ENCODE measurements at regions not wholly inside any gene's neighbourhood (a gene's known extent, or its start where the extent isn't known, plus 50 kb on each side); places are given as distances from the start of the nearest gene placed in this dataset.

GRCh38 chr1:181417915-181418314, 65.4 kb upstream of the CACNA1E start:
- FAIRE-seq (no peak), ATAC-seq (no peak), DNase-seq (ENCODE audit: low spot score) (no peak)
- H3K9ac ChIP-seq (ENCODE audit: insufficient read depth, low read depth, low read length): no peak overlapping the region
- H3K27me3 ChIP-seq (ENCODE audit: control insufficient read depth in 1 of 2, insufficient read depth in 2 of 2, low read length in 2 of 2): 0 out of 5 replicates have a peak, but pooled peaks cover 0 to 13% of the 10 kb centered on the region in 2 experiments
- H3K4me3 ChIP-seq (replicated peaks in 1 of 3; ENCODE audit: insufficient read depth in 1 of 3, low read depth in 2 of 3, low read length in 3 of 3): no peak overlapping the region
- no peaks in the 10 kb centered on the region for H3K4me1 ChIP-seq (ENCODE audit: insufficient read depth, low read length)
- no TSS peak for BruUV-seq (replicated peaks)
- 12% methylated on average over 3 of the region's 3 CpGs for WGBS (ENCODE audit: low lambda C conversion rate)
- no peaks in the 10 kb centered on the region for H3K79me2 ChIP-seq (ENCODE audit: insufficient read depth, low read length)
- in situ Hi-C loops (cut with HindIII; ENCODE audit: extremely low pct_ligation_motif_present, low pct_unique_long_range_greater_than_20kb) (no loop called here), intact Hi-C loops (cut with micrococcal nuclease; ENCODE audit: unreplicated experiment) (no loop called here)
- ChIA-PET CTCF (ENCODE audit: low intra/inter-chr PET ratio, low total read pairs) (no interaction called here), POLR2A (no interaction called here)
- H2AFZ ChIP-seq (ENCODE audit: low read length): no peak overlapping the region
- no peaks in the 10 kb centered on the region for H3K36me3 ChIP-seq (replicated peaks in 1 of 2; ENCODE audit: control insufficient read depth in 1 of 2, insufficient read depth in 2 of 2, low read length in 2 of 2)
- no peak overlapping the region for H3K4me2 ChIP-seq (ENCODE audit: low read depth, low read length)
- H4K20me1 ChIP-seq (ENCODE audit: insufficient read depth, low read length): no peaks in the 10 kb centered on the region
- H3K9me3 ChIP-seq (ENCODE audit: low read length): no peaks in the 10 kb centered on the region
- H3K27ac ChIP-seq (ENCODE audit: extremely low read length, insufficient read depth, low read length): no peak overlapping the region
- TF ChIP-seq SNAPC2 (CRISPR knock-in tag; IDR thresholded peaks at IDR 0.05) (no peak), ZMYM3 (CRISPR knock-in tag; IDR thresholded peaks at IDR 0.05) (no peak), ZNF652 (CRISPR knock-in tag; IDR thresholded peaks at IDR 0.05; ENCODE audit: borderline replicate concordance, low read depth) (no peak), ZNF124 (CRISPR knock-in tag; IDR thresholded peaks at IDR 0.05) (no peak), ZKSCAN1 (IDR thresholded peaks at IDR 0.05; ENCODE audit: low read length) (no peak), YY1 (IDR thresholded peaks at IDR 0.05; ENCODE audit: insufficient read depth, insufficient replicate concordance, low read depth, low read length) (no peak), LRRFIP1 (CRISPR knock-in tag; conservative IDR thresholded peaks at IDR 0.05) (no peak), KLF6 (CRISPR knock-in tag; IDR thresholded peaks at IDR 0.05) (no peak), ZSCAN29 (CRISPR knock-in tag; conservative IDR thresholded peaks at IDR 0.05) (no peak), ZNF646 (CRISPR knock-in tag; IDR thresholded peaks at IDR 0.05) (no peak), ZNF564 (CRISPR knock-in tag; IDR thresholded peaks at IDR 0.05) (no peak), SP4 (CRISPR knock-in tag; IDR thresholded peaks at IDR 0.05) (no peak), NFE2 (CRISPR knock-in tag; IDR thresholded peaks at IDR 0.05) (no peak), YEATS2 (CRISPR knock-in tag; IDR thresholded peaks at IDR 0.05; ENCODE audit: borderline replicate concordance) (no peak), ZNF543 (CRISPR knock-in tag; IDR thresholded peaks at IDR 0.05) (no peak), ATF7 (IDR thresholded peaks at IDR 0.05) (no peak), ATF7 (CRISPR knock-in tag; IDR thresholded peaks at IDR 0.05) (no peak), MTA1 (CRISPR knock-in tag; IDR thresholded peaks at IDR 0.05; ENCODE audit: borderline replicate concordance) (no peak), PLSCR1 (CRISPR knock-in tag; IDR thresholded peaks at IDR 0.05; ENCODE audit: borderline replicate concordance) (no peak)
